OCI-LY1 (cell line): ENCODE measurements at regions not wholly inside any gene's neighbourhood (a gene's known extent, or its start where the extent isn't known, plus 50 kb on each side); places are given as distances from the start of the nearest gene placed in this dataset.

Source experiments
- EZH2 ChIP-seq: fragments of 200-600 bp; sonication (generic), shearing (Covaris generic); IDR thresholded peaks from 2 replicates; pipeline ENCODE4 v1.8.0; 2017; ENCODE audit warnings: borderline replicate concordance, mixed run types, mild to moderate bottlenecking, antibody characterized with exemption, low read length, moderate library complexity, mixed read lengths
- TF ChIP-seq, protein P1 (sequence below): fragments of 200-600 bp; sonication (generic), shearing (Covaris generic); IDR thresholded peaks from 2 replicates; pipeline ENCODE4 v1.5.1; 2017; ENCODE audit warnings: mild to moderate bottlenecking, antibody characterized with exemption, low read length, moderate library complexity, mixed read lengths

DNA sequence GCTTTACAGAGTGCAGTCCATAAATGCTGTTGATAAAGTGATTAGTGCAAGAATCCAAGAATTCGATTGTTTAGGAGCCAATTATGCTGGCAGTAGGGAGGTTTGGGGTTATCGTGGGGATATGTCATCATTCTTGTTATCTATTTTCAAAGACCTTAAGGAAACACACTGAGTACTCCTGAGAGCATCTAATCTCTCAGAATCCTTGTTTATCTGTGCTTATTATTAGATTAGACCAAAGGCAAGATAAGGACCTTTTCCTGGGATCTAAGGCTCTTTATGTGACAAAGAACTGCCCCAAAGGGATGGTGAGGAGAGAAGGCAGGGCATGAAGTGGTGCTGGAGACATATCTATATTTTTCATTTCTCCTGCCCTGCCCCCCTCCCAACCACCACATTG is 139.1 kb downstream of the TSEN15 start:
- no peak for TF ChIP-seq EZH2
- TF ChIP-seq, protein P1, sequence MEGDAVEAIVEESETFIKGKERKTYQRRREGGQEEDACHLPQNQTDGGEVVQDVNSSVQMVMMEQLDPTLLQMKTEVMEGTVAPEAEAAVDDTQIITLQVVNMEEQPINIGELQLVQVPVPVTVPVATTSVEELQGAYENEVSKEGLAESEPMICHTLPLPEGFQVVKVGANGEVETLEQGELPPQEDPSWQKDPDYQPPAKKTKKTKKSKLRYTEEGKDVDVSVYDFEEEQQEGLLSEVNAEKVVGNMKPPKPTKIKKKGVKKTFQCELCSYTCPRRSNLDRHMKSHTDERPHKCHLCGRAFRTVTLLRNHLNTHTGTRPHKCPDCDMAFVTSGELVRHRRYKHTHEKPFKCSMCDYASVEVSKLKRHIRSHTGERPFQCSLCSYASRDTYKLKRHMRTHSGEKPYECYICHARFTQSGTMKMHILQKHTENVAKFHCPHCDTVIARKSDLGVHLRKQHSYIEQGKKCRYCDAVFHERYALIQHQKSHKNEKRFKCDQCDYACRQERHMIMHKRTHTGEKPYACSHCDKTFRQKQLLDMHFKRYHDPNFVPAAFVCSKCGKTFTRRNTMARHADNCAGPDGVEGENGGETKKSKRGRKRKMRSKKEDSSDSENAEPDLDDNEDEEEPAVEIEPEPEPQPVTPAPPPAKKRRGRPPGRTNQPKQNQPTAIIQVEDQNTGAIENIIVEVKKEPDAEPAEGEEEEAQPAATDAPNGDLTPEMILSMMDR, result no peak
